ENCODE measurements at regions not wholly inside any gene's neighbourhood (a gene's known extent, or its start where the extent isn't known, plus 50 kb on each side); places are given as distances from the start of the nearest gene placed in this dataset.

- in situ Hi-C loops (cut with HindIII; ENCODE audit: low sequenced_read_pairs): no loop called here
Measured at GRCh38 chr2:120490091-120490798, 144.3 kb downstream of the INHBB start.

- in situ Hi-C loops (cut with HindIII; ENCODE audit: low sequenced_read_pairs): no loop called here
Measured at GRCh38 chr2:120491111-120491625, 145.2 kb downstream of the INHBB start.

- in situ Hi-C loops (cut with HindIII; ENCODE audit: low sequenced_read_pairs): no loop called here
Measured at GRCh38 chr2:120493231-120493630, 147.3 kb downstream of the INHBB start.

GRCh38 chr2:120494446-120494845 lies 148.5 kb downstream of the INHBB start:
- in situ Hi-C loops (cut with HindIII; ENCODE audit: low sequenced_read_pairs): no loop called here

- in situ Hi-C loops (cut with HindIII; ENCODE audit: low sequenced_read_pairs): no loop called here
Measured at GRCh38 chr2:120495586-120495985, 149.7 kb downstream of the INHBB start.

- in situ Hi-C loops (cut with HindIII; ENCODE audit: low sequenced_read_pairs): no loop called here
Measured at GRCh38 chr2:120496235-120496634, 150.3 kb downstream of the INHBB start.

- in situ Hi-C loops (cut with HindIII; ENCODE audit: low sequenced_read_pairs): no loop called here
Measured at GRCh38 chr2:120496759-120497158, 150.8 kb downstream of the INHBB start.

- in situ Hi-C loops (cut with HindIII; ENCODE audit: low sequenced_read_pairs): no loop called here
Measured at GRCh38 chr2:120497261-120497977, 151.5 kb downstream of the INHBB start.

GRCh38 chr2:120498121-120498520 lies 152.2 kb downstream of the INHBB start:
- in situ Hi-C loops (cut with HindIII; ENCODE audit: low sequenced_read_pairs): no loop called here

- in situ Hi-C loops (cut with HindIII; ENCODE audit: low sequenced_read_pairs): no loop called here
Measured at GRCh38 chr2:120498576-120499394, 152.8 kb downstream of the INHBB start.

- in situ Hi-C loops (cut with HindIII; ENCODE audit: low sequenced_read_pairs): no loop called here
Measured at GRCh38 chr2:120499784-120500495, 154.0 kb downstream of the INHBB start.

- in situ Hi-C loops (cut with HindIII; ENCODE audit: low sequenced_read_pairs): no loop called here
Measured at GRCh38 chr2:120501591-120501990, 155.7 kb downstream of the INHBB start.

GRCh38 chr2:120502357-120502756 lies 156.4 kb downstream of the INHBB start:
- in situ Hi-C loops (cut with HindIII; ENCODE audit: low sequenced_read_pairs): no loop called here

GRCh38 chr2:120502761-120503160 lies 156.8 kb downstream of the INHBB start:
- in situ Hi-C loops (cut with HindIII; ENCODE audit: low sequenced_read_pairs): no loop called here

GRCh38 chr2:120503206-120503792 lies 157.4 kb downstream of the INHBB start:
- in situ Hi-C loops (cut with HindIII; ENCODE audit: low sequenced_read_pairs): no loop called here

GRCh38 chr2:120503793-120504571 lies 158.0 kb downstream of the INHBB start:
- in situ Hi-C loops (cut with HindIII; ENCODE audit: low sequenced_read_pairs): no loop called here

GRCh38 chr2:120504936-120505705 lies 159.2 kb downstream of the INHBB start:
- in situ Hi-C loops (cut with HindIII; ENCODE audit: low sequenced_read_pairs): no loop called here

- in situ Hi-C loops (cut with HindIII; ENCODE audit: low sequenced_read_pairs): no loop called here
Measured at GRCh38 chr2:120508567-120509041, 162.7 kb downstream of the INHBB start.
